SH-SY5Y (cell line): ENCODE measurements at regions not wholly inside any gene's neighbourhood (a gene's known extent, or its start where the extent isn't known, plus 50 kb on each side); places are given as distances from the start of the nearest gene placed in this dataset.

Experiments
- GATA2 ChIP-seq: IDR thresholded peaks from 2 replicates; pipeline ENCODE4 v1.6.1; 2011; ENCODE audit warnings: mild to moderate bottlenecking, low read depth, low read length
- GATA3 ChIP-seq: IDR thresholded peaks from 2 replicates; pipeline ENCODE4 v1.6.1; 2011; ENCODE audit warnings: low read depth, mild to moderate bottlenecking, low read length, moderate library complexity

DNA sequence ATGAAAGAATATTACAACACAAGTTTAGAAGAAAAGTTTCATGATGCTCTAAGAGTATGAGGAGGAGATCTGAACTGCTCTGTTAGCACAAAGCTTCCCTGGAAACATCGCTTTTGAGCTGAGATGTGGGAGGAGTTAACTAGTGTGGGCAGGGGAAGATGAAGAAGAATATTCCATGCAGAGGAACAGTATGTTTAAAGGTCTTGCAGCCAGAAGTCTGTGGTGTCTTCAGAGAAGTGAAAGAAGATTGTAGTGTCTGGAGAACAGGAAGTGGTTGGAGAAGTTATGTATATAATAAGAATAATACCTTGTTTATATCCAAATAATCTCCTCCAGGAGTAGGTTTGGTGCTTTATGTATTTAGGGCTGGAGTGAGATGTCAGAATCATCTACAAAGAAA, 406.7 kb downstream of the MAN2A1 start:
- TF ChIP-seq GATA3 (no peak), GATA2 (no peak)
